ENCODE measurements at regions not wholly inside any gene's neighbourhood (a gene's known extent, or its start where the extent isn't known, plus 50 kb on each side); places are given as distances from the start of the nearest gene placed in this dataset.
A peak's percentile ranks its signal among the peaks of the same experiment; 100 is the strongest.

DNA sequence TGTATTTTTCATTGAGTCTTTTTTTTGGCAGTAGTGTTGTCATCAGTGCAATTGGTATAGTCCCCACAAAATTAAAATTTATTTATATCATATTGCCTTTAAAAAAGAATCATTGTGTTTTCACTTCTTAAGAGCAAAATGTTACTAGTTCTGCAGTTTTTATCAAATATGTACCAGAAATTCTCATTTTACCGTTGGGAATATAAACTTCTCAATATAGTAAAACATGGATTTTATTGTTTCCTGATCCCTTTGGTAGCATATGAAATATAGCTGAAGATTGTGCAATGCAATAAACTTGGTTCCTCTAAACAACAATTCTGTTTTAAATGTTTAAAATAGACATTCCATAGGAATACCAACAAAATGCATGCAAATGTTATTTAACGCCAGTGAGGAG is 306.5 kb upstream of the PCDH20 start:
- TF ChIP-seq POLR2AphosphoS5 (IDR thresholded peaks at IDR 0.05; ENCODE audit: borderline replicate concordance, low read depth, low read length) (peak; percentile 24; the same call in 1 of the 2 replicates), EZH2 (IDR thresholded peaks at IDR 0.05) (no peak), FOXP2 (optimal IDR thresholded peaks at IDR 0.05; ENCODE audit: control extremely low read depth, extremely low read length, insufficient read depth) (peak; percentile 36)
